AG08395 (cell line): ENCODE measurements at regions not wholly inside any gene's neighbourhood (a gene's known extent, or its start where the extent isn't known, plus 50 kb on each side); places are given as distances from the start of the nearest gene placed in this dataset.

Experiments used
- DNase-seq: peaks from one replicate; pipeline ENCODE4 v3.0.0; 2012; ENCODE audit warnings: mixed read lengths, low spot score

DNA sequence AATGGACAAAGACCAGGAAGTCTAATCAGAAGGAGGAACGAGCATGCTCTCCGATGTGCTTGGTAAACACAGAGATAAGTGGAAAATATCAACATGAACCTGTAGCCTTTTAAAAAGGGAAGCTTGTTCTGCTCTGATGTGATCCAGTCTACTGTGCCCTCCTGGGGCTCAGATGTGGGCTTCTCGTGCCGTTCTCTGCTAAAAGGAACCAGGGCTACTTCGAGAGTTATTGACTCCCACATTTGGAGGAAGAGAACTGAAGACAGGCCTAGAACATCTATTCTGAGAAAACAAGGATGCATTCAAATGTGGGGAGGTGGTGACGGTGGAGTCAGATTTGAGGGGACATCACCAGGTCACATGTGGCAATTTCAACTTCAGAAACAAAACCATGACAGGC, 325.4 kb downstream of the GLRX3 start:
- no peak for DNase-seq

GRCh38 chr10:130463104-130463875, 327.1 kb downstream of the GLRX3 start:
- DNase-seq = no peak

- no peak for DNase-seq
Observed at GRCh38 chr10:130463876-130464364, 327.7 kb downstream of the GLRX3 start.

- no peak for DNase-seq
Observed at GRCh38 chr10:130464426-130464825, 328.2 kb downstream of the GLRX3 start.

DNA sequence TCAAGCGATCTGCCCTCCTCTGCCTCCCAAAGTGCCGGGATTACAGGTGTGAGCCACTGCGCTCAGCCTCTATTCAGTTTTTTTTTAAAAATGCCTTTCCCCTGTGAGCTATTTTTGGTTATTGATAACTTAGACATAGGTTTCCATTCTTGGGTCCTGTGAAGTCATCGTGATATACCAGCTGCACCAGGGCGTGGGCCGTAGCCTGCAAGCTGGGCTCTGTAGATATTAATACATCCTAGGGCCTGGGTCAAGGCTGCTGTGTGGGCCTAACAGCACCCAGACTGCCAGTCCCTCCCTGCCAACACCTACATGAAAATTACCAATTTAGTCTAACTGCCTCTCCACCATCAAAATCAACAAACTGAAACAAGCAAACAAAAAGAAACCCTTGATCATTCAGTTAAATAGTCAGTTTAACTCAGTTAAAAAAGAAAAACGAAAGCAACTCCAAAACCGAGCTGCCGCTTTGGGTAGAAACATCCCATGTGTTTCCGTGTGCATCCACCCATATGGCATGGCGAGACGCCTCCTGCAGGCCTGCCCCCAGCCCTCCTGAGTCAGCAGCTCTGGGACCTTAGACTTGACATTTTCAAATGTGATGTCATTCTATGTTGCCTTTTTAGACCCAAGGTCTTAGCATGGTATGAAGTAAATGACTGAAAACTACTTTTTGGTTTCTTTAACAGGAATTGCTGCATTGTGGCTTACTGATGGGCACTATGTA, 330.2 kb downstream of the GLRX3 start:
- no peak for DNase-seq

GRCh38 chr10:130470286-130470685, 334.1 kb downstream of the GLRX3 start:
- DNase-seq = no peak

DNA sequence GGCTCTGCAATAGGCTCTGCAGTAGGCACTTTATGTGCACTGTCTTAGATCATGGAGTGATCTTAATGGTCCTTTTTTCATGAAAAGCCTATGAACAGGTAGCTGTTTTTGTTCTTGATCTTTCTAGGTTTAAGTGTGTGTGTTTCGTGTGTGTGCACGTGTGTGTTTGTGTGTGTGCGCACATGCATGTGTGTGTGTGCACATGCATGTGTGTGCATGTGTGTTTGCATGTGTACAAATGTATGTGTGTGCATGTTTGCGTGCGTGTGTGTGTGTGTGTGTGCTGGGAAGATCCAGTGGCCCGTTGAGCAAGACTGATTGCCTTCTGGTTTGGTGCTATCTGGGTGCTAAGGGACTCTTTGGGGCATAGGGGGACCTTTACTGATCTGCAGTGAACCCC, 334.8 kb downstream of the GLRX3 start:
- DNase-seq = no peak

DNA sequence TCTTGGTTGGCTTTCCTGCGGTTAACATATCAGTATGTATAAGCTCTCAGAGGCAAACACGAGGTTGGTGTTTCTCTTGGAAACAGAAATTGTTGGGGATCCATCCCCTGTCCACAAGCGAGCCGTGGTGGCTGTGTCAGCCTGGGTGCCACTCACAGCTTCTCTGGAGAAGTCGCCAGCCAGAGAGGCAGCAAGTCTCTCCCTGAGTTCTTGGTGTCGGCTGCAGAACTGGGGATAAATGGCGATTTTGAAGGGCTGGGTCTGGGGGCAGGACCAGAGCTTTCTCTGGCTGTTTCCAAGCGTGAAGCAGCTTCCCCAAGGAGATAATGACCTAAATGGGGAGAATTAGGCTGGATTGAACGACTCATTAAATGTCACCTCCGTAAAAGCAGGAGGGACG, 335.3 kb downstream of the GLRX3 start:
- no peak for DNase-seq

DNA sequence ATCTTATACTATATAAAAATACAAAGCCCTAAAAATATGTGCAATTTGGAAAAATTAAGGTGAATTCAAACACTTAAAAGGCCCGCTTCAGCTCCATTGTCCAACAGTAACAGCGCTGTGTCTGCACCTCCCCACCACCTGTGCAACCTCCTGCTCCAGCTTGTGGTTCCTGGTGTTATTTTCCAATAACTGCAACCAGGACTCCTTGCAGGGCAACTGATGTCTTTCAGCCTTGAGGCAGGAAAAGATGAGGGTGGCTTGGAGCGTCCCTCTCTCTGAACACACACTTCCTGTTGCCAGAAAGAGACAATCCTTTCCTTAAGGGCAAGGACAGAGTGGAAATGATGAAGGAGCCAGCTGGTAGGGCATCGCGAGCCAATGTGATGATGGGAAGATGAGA, 336.0 kb downstream of the GLRX3 start:
- no peak for DNase-seq

DNA sequence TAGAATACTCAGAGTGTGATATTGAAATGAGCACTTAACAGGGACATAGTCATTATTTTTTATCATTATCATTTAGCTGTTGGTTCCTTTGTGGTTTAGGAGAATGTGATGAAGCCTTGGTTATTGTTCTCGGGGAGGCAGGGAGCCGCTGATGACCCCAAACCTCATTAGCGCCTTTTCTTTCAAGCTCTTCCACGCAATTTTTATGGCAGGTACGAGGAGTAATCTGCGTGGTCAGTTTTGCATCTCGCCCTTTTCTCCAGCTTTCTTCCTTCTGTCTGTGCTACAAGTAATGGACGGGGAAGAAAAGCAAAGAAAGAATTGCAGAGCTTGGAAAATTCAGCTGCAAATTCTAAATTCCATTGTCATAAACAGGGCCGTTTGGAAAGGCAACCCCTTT, 338.4 kb downstream of the GLRX3 start:
- no peak for DNase-seq

- DNase-seq = no peak
Observed at GRCh38 chr10:130477360-130477759, 341.2 kb downstream of the GLRX3 start.

DNA sequence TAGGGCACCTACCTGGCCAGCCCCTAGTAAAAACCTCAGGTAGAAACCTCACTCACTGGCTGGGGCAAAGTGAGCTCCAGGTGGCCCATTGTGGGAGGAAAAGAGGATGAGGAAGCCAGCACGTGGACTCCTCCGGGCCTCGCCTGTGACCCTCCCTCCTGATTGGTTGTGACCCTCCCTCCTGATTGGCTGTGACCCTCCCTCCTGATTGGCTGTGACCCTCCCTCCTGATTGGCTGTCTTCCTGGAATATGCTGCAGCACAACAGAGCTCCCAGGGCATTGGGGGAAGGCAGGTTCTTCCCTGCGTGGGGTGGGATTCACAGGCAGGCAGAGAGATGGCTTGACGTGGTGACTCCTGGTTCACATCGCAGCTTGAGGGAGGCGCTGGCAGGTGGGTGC, 343.0 kb downstream of the GLRX3 start:
- DNase-seq = no peak

DNA sequence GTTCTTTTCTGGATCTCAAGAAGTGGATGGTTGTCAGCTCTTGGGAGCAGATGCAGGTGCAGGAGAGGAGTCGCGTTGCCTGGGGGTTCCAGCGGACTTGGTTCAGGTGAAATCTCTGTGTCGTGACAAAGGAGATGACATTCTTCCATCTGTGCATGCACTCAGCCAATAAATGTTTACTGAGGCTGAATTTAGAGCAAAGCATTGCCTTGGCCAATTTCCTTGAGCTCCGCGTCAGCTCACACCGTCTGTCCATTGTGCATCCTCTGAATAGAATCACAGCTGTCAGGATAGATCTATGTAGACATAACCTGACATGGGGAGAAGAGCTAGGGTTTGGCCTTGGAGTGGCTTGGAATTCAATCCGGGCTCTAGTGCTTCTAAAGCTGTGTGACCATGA, 343.7 kb downstream of the GLRX3 start:
- no peak for DNase-seq

DNA sequence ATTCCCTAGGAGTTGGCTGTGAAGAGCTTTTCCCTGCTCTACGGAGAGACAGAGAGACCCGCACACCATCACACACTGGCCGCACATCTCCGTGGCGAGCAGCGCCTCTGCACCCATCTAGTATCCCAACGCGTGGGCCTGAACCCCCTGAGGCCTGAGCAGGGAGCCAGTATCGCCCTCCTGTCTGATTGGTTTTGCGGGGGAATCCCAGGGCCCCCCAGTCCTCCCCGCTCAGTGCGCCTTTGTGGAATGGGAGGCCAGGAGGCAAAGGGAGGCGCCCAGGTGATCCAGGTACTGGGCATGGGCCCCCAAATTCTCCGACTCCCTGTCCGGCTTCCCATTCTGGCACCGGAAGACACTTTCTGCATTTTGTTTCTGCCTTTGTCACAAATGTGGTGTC, 344.3 kb downstream of the GLRX3 start:
- no peak for DNase-seq

- DNase-seq = no peak
Observed at GRCh38 chr10:130481076-130481930, 345.1 kb downstream of the GLRX3 start.

DNA sequence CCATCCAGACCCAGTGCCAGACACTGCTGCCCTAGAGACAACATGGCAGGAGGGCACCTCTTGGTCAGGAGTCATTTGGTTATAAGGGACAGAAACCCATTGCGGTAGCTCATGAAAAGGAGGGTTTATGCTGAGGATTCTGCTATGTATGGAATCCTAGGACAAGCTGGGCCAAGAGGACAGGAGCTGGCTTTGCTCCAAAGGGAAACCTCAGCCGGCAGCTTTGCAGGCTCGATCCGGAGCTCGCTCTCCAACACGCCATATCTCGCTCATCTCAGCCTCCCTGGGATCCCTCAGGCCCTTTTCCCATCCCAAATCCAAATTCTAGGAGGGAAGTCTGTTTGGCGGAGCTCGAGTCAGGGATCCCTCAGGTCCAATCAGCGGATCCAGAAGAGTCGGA, 345.7 kb downstream of the GLRX3 start:
- no peak for DNase-seq

GRCh38 chr10:130483691-130484467, 347.7 kb downstream of the GLRX3 start:
- no peak for DNase-seq

DNA sequence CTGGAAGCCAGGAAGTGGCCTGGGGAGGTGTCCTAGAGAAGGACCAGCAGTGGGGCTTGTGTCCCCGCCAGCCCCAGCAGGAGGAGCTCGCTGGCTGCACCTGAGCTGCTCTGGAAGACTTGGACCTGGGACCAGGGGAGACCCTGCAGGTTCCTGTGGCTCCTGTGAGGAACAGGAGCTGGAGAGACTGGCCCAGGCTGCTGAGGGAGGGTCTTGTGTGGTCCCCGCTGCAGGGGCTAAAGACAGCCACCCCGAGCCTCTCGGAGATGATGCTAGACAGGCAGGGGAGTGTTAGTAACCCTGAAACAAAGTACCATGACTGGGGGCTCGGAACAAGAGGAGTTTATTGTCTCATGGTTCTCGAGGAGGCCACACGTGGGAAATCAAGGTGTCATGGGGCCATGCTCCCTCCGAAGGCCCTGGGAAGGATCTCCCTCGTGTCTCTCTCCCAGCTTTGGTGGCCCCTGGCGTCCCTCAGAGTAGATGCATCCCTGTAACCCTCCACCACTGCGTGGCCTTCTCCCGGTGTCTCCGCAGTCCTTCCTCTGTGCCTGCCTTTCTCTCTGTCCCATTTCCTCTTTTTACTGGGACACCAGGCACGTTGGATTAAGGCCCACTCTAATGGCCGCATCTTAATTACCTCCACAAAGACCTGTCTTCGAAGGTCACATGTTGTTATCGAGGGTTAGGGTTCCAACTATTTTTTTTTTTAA, 348.4 kb downstream of the GLRX3 start:
- DNase-seq = no peak

DNA sequence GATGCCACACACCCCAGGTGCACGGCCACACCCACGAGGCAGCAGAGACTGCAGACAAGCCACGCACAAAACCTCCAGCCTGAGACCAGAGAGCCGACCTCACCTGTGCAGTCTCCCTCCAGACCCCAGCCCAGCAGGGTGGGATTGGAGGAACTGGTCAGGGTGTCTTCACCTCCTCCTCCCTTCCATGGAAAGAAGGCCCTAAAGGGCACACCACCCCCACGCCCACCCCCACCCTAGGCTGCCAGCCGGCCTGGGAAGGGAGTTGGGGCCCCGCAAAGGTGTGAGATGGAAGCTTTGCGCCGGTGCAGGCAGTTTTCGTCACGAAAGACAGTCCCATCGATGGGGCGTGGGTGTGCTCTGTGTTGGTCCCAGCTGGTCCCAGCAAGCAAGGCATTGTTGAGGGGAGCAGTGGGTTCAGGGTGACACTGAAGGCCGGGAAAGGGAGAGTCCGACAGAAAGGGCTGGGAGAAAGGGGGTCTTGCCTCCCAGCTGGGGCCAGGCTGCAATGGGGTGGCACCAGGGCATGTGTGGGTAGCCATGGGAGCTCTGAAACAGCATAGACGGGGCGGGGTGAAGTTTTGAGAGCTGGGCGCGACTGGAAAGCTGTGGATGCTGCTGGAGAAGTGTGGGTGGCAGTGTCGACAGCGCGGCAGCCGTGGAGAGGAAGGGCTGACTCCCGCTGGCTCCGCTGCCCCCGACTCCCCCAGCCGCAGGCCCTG, 349.2 kb downstream of the GLRX3 start:
- no peak for DNase-seq
